GM18502 (cell line): ENCODE measurements at regions not wholly inside any gene's neighbourhood (a gene's known extent, or its start where the extent isn't known, plus 50 kb on each side); places are given as distances from the start of the nearest gene placed in this dataset.

Experiments
- ATAC-seq: cut with Tn5 transposase; IDR thresholded peaks from one replicate; pipeline ENCODE4 v1.9.1; 2021; ENCODE audit warnings: mild to moderate bottlenecking; ENCODE audit not compliant: unreplicated experiment, poor library complexity

GRCh38 chr5:44441460-44441859, 52.2 kb upstream of the FGF10 start:
- no peak for ATAC-seq

- no peak for ATAC-seq
Observed at GRCh38 chr5:44440186-44440585, 51.0 kb upstream of the FGF10 start.
